SU-DHL-6 (cell line): ENCODE measurements at regions not wholly inside any gene's neighbourhood (a gene's known extent, or its start where the extent isn't known, plus 50 kb on each side); places are given as distances from the start of the nearest gene placed in this dataset.

Source experiments
- H2AFZ ChIP-seq: fragments of 200-600 bp; sonication (generic); 2 replicates; pipeline ENCODE4 v1.6.1; 2014; ENCODE audit warnings: low read depth, mild to moderate bottlenecking, moderate library complexity, mixed read lengths, antibody characterized with exemption, low read length; ENCODE audit not compliant: severe bottlenecking
- H3F3A ChIP-seq: fragments of 200-600 bp; shearing (Covaris generic); 2 replicates; pipeline ENCODE4 v1.6.0; 2016; ENCODE audit warnings: antibody characterized with exemption, mild to moderate bottlenecking; ENCODE audit not compliant: insufficient read depth
- H3K27ac ChIP-seq: fragments of 200-600 bp; sonication (generic); 2 replicates; pipeline ENCODE4 v1.5.1; 2016; ENCODE audit warnings: low read depth, mild to moderate bottlenecking, low read length, moderate library complexity, mixed read lengths
- H3K27me3 ChIP-seq: fragments of 200-600 bp; sonication (generic), shearing (Covaris generic); 2 replicates; pipeline ENCODE4 v1.6.0; 2014; ENCODE audit warnings: mild to moderate bottlenecking, low read length
- H3K36me3 ChIP-seq: fragments of 200-600 bp; sonication (generic); 2 replicates; pipeline ENCODE4 v1.6.1; 2014; ENCODE audit warnings: mild to moderate bottlenecking, low read length, mixed read lengths
- H3K4me2 ChIP-seq: fragments of 300-600, 200-600 bp; shearing (Covaris generic), sonication (generic); 2 replicates; pipeline ENCODE4 v1.6.0; 2014; ENCODE audit warnings: low read length, low read depth, mild to moderate bottlenecking; ENCODE audit not compliant: poor library complexity, severe bottlenecking
- H3K4me3 ChIP-seq: fragments of 200-600 bp; sonication (generic); 2 replicates; pipeline ENCODE4 v1.5.1; 2014; ENCODE audit warnings: antibody characterized with exemption, low read length, mild to moderate bottlenecking, mixed read lengths; ENCODE audit not compliant: insufficient read depth, poor library complexity, severe bottlenecking
- H3K79me2 ChIP-seq: fragments of 200-600 bp; sonication (generic); 2 replicates; pipeline ENCODE4 v1.6.1; 2014; ENCODE audit warnings: mild to moderate bottlenecking, low read length, moderate library complexity; ENCODE audit not compliant: insufficient read depth
- H3K9ac ChIP-seq: fragments of 200-600 bp; sonication (generic); 2 replicates; pipeline ENCODE4 v1.7.0; 2014; ENCODE audit warnings: mild to moderate bottlenecking, low read length
- H3K9me2 ChIP-seq: fragments of 200-600 bp; sonication (generic); replicated peaks from 2 replicates; pipeline ENCODE4 v1.6.1; 2014; ENCODE audit warnings: low read length; ENCODE audit not compliant: insufficient read depth
- H3K9me3 ChIP-seq: fragments of 200-600 bp; sonication (generic); 2 replicates; pipeline ENCODE4 v1.6.1; 2014; ENCODE audit warnings: low read length, mixed read lengths; ENCODE audit not compliant: insufficient read depth
- H4K20me1 ChIP-seq: fragments of 200-600 bp; sonication (generic); 2 replicates; pipeline ENCODE4 v1.6.1; 2014; ENCODE audit warnings: low read depth, mild to moderate bottlenecking, antibody characterized with exemption, low read length, moderate library complexity, mixed read lengths
- CTCF ChIP-seq: fragments of 200-600 bp; sonication (generic); IDR thresholded peaks from one replicate; pipeline ENCODE4 v1.5.1; 2017; ENCODE audit warnings: antibody characterized with exemption, mild to moderate bottlenecking, low read length, moderate library complexity; ENCODE audit not compliant: insufficient read depth, poor library complexity, severe bottlenecking
- EZH2phosphoT487 ChIP-seq: fragments of 200-600 bp; sonication (generic), shearing (Covaris generic); conservative IDR thresholded peaks from 2 replicates; pipeline ENCODE4 v1.6.1; 2018; ENCODE audit warnings: mild to moderate bottlenecking, antibody characterized with exemption, low read length, moderate library complexity, mixed read lengths

GRCh38 chr2:42906557-42907411 lies 114.4 kb upstream of the HAAO start:
- Histone ChIP-seq H3K27ac (no peak overlapping the region), H2AFZ (no peak overlapping the region)

GRCh38 chr2:42906111-42906556 lies 113.8 kb upstream of the HAAO start:
- H3K27ac ChIP-seq, result no peak overlapping the region
- TF ChIP-seq EZH2phosphoT487 (no peak), CTCF (no peak)
- H3K9me2 ChIP-seq, result no peaks in the 10 kb centered on the region
- H2AFZ ChIP-seq, result no peak overlapping the region
- no peak overlapping the region for H3K4me3 ChIP-seq
- H3K79me2 ChIP-seq, result no peaks in the 10 kb centered on the region
- no peaks in the 10 kb centered on the region for H4K20me1 ChIP-seq
- H3K9me3 ChIP-seq, result no peaks in the 10 kb centered on the region
- no peaks in the 10 kb centered on the region for H3F3A ChIP-seq
- no peaks in the 10 kb centered on the region for H3K36me3 ChIP-seq
- H3K4me2 ChIP-seq, result no peak overlapping the region
- H3K9ac ChIP-seq, result no peak overlapping the region
- H3K27me3 ChIP-seq, result no peaks in the 10 kb centered on the region

More at GRCh38 chr2:42906557-42907411, 114.4 kb upstream of the HAAO start:
- H3K4me3 ChIP-seq, result no peak overlapping the region
- H3F3A ChIP-seq, result no peaks in the 10 kb centered on the region
- H3K79me2 ChIP-seq, result no peaks in the 10 kb centered on the region
- no peaks in the 10 kb centered on the region for H3K27me3 ChIP-seq
- H3K9me2 ChIP-seq, result no peaks in the 10 kb centered on the region
- H3K36me3 ChIP-seq, result no peaks in the 10 kb centered on the region
- no peaks in the 10 kb centered on the region for H3K9me3 ChIP-seq
- no peak overlapping the region for H3K4me2 ChIP-seq
- H4K20me1 ChIP-seq, result no peaks in the 10 kb centered on the region
- TF ChIP-seq EZH2phosphoT487 (no peak), CTCF (no peak)
- H3K9ac ChIP-seq, result no peak overlapping the region

GRCh38 chr2:42905341-42906110 lies 113.1 kb upstream of the HAAO start:
- no peak overlapping the region for H3K4me2 ChIP-seq
- no peaks in the 10 kb centered on the region for H3F3A ChIP-seq
- no peak for TF ChIP-seq CTCF
- no peak for TF ChIP-seq EZH2phosphoT487
- H4K20me1 ChIP-seq, result no peaks in the 10 kb centered on the region
- no peaks in the 10 kb centered on the region for H3K9me2 ChIP-seq
- no peak overlapping the region for H3K9ac ChIP-seq
- no peaks in the 10 kb centered on the region for H3K36me3 ChIP-seq
- no peak overlapping the region for H3K4me3 ChIP-seq
- no peaks in the 10 kb centered on the region for H3K9me3 ChIP-seq
- no peaks in the 10 kb centered on the region for H3K27me3 ChIP-seq
- no peak overlapping the region for H3K27ac ChIP-seq
- no peaks in the 10 kb centered on the region for H3K79me2 ChIP-seq
- no peak overlapping the region for H2AFZ ChIP-seq
